HG03097 (cell line): ENCODE measurements at regions not wholly inside any gene's neighbourhood (a gene's known extent, or its start where the extent isn't known, plus 50 kb on each side); places are given as distances from the start of the nearest gene placed in this dataset.

Experiments used
- ATAC-seq: cut with Tn5 transposase; IDR thresholded peaks from one replicate; pipeline ENCODE4 v1.9.1; 2021; ENCODE audit not compliant: unreplicated experiment, low FRiP score

DNA sequence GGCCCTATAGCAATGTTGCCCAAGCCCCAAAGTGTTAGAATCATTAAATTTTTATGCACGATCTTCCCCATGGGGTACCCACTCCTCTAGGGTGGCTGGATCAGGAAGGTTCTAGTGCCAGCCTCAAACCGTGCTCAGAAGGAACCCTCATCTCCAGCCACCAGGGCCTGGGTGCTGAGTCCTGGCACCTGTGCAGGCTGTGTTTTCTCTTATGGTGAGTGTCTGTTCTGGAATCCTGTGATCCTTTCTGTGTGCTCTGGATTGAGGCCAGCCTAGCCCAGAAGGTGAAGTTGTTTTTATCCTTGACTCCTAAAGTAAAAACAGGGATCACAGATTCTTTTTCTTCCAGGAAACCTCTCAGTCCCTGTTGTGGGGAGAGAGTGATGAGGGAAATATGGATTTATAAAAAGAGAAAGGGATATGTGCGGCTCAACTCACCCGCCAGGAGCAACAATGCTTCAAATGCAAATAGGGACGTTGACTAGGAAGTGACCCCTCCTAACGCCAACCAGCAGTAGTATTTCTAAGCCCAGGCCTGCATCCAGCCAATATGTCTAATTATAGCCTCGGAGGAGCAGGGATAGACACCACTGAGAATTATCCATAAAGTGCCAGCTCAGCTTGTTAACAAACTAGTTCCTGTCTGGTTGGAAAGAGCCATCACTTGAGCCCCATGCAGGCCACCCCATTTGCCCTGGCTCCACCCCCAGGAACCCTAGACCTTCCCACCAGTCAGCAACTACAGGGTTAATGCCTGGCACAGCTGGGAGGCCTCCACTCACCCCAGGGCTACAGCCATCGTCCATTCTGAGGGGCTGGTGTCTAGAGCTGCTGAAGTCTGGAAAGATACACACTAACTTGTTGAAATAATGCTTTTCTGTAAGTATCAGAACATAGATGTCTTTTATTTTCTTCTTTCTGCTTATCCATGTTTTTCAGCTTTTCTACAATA is 513.5 kb upstream of the PROK2 start:
- ATAC-seq = no peak

DNA sequence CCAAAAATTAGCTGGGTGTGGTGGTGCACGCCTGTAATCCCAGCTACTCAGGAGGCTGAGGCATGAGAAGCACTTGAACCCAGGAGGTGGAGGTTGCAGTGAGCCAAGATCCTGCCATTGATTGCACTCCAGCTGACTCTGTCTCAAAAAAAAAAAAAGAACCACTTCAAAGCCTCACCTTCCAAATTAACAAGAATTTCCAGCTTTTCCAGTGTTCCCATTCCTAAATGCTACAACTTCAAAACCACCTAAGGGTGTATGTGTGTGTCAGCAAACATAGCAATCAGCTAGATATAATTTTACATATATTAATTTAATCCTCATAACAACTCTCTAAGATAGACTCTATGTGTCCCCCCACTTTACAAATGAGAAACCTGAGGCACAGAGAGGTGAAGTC is 512.5 kb upstream of the PROK2 start:
- no peak for ATAC-seq

DNA sequence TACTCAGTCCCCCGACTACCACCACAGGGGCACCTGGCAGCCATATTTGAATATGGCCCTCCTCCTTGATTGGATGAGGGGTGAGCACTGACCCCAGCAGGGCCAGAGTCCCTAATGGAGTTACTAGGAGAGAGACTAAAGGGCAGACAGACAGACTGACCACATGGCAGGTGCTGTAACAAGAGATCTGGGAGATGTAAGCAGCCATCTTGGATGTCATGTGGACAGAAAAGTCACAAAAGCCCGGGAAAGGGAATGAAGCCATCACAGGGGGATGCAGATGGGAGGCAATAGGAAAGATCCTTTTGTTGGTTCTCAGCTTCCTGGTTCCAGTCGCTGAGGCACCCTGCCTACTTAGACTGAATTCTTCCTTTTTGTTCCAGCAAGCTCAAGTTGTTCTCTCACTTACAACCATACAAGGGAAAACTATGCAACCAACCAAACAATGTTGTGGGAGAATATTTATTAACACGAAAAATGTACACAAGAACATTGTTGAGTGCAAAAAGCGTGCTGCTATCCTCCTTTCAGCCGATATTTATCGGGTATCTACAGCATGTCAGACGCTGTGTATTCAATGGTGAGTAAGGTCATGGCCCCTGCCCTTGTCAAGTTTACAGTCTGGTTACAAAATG is 511.6 kb upstream of the PROK2 start:
- no peak for ATAC-seq

DNA sequence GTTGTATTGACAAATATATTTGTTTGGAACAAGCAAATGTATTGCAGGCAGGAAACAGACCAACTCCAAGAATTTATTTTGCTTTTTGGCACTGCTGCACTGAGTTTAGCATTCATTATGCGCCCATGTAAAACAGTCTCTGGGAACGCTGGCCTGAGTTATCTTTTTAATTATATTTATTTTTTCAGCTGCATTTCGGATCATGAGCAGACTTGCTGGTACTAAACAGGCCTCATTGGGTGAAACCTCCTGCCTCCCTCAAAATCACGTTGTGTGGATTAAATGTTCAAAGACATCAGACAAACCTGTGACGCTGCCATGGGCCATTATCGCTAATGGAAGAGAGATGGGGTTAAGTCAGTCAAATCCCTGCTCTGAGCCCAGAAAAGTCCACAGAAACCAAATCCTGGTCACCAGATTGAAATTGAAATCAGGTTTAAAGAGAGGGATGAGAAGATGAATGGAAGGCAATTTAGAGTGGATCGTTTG is 511.1 kb upstream of the PROK2 start:
- no peak for ATAC-seq

DNA sequence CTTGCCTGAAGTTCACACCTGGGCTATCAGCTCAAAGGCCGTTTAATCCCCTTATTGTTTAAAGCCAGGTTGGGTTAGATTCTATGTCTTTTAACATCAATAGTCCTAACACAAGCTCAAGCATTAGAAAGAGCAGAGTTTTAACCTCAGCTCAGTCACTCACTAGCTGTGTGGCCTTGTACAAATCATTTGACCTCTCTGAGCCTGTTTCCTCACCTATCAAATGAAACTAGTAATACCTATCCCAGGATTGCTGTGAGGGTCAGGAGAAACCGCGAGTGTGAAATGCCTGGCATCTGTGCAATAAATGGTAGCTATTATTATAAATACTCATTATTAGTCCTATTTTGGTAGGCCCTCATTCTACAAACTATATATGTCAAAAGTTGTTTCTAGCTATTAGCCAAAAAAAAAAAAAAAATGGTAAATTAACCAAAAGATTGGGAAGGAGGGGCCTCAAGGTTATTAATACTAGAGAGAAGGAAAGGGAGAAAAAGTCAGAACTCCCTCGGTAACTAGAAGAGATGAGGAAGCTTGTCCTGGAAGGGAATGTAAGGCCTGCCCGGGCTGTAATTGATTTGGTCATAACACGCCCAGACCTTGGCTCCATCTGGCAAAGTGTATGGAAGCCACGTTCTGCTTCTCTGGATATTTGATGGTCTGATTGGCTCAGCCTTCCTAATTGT is 510.5 kb upstream of the PROK2 start:
- ATAC-seq = no peak

DNA sequence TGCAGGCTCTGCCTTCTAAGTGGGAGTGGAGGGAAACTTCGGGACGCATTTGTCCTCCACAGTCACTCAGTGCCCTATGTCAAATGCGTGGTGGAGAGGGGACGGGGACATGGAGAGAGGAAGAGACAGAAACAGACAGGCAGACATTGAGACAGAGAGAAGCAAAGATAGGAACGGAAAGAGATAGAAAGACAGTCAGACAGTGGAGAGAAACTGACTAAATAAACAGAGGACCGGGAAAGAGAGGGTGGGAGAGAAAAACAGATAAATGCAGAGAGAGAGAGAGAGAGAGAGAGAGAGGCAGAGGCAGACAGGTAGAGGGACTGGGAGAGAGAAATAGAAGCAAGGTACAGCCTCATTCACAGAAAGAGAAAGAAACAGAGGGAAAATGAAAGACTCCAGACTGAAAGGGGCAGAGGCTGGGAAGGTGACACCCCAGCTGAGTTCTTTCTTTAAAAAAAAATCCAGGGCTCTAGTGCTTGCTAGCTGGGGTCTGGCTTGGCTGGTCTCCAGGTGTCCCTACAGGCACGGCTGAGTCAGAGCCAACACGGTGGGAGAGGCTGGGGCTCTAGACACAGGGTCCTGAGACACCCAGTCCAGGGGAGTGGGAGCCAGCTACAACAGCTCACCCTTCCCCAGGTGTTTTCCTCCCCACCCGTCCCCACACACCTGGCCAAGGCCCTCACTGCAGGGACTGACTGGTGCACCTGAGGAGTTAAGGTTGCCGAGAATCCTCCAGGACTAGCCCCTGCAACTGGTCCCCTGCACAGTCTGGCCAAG is 506.1 kb upstream of the PROK2 start:
- no peak for ATAC-seq

DNA sequence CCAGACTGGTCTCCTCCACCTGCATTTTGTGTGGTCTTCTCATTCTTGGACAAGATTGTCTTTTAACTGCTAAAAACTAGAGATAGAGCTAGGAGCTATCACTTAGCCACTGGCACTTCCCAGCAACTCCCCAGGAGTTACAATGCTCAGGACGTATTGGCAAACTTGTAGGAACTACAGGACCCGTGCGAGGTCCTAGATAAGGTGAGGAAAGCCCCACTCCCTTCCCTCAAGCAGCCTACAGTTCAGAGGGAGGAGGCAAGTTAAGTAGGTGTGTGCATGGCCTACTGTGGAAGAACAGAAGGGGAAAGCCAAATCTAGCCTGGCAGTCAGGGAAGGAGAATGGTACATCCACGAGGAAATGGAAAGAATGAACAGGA is 504.7 kb upstream of the PROK2 start:
- no peak for ATAC-seq

DNA sequence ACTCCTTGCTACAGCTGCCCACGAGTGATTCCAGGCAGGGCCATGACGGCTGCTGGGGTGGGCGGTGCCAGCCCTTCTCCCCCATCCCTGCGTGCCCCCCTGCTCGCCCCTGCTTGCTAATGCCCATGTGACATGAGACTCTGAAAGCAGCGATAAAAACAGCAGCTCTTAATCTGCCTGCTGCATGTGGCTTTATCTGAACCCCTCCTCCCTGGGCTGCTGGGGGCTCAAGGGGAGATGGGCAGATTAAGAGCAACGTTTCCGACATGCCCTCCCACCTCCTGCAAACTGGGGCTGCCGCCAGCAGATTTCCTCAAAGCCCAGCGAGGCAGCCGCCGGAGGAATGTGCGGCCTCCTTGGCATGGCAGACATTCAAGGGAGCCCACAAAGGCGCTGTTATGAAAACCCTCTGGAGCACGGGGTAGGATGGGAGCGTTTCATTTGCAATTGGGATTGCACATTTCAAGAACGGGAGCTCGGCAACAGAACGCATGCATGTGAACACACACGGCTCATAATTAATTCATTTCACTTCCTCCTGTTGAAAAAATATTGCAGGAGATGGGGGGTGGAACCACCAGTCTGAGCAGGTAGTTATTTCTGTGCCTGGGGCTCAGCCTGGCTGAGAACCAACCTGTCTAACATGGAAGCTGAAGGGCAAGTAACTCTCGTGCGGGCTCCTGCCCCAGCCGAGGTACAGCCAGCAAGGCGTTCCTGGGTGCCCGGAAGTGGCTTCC is 504.2 kb upstream of the PROK2 start:
- no peak for ATAC-seq

DNA sequence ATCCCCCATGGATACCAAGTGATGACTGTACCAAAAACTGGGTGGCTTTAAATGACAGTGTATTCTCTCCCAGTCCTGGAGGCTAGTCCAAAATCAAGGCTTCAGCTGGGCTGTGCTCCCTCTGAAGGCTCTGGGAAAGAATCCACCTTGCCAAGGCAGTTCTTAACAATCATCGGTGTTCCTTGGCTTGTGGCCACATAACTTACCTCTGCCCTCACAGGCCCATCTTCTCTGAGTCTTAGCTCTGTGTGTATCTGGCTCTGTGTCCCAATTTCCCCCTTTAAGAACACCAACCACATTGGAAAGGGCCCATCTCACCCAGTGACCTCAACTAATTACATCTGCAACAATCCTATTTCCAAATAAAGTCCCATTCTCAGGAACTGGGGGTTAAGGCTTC is 503.0 kb upstream of the PROK2 start:
- ATAC-seq = no peak

DNA sequence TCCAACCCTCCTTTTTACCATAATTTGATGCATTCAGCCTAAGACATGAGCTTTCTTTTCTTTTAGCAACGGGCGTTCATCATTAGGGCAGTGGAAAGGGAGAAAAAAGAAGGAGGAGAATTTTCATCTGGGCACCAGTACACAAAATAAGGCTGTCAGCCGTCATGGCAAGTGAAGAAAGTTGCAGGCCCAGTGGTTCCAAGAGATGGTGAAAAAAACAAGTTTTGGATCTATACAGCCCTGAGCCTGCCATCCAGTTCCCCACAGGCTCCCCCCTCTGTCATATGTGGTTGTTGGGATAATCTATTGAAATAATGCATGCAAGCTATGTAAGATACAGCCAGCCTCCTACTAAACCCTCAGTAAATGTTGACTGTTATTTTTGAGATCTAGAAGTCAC is 500.6 kb upstream of the PROK2 start:
- ATAC-seq = no peak

DNA sequence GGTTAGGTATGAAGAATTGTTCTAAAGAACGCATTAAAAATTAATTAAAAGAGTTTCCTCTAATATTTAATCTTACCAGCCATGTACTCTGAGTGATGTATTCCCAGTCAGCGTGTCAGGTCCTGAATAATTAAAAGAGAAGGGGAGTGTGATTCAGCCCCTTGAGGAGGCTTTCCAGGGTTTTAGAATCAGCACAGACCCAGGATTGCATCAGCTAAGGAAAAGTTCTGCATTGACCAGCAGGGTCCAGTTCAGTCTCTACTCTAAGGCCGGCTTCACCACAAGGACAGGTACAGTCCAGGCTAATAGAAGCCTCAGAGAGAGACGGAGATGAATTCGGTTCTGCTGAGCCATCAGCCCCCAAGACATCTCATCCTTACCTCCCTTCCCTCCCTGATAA is 499.5 kb upstream of the PROK2 start:
- no peak for ATAC-seq

DNA sequence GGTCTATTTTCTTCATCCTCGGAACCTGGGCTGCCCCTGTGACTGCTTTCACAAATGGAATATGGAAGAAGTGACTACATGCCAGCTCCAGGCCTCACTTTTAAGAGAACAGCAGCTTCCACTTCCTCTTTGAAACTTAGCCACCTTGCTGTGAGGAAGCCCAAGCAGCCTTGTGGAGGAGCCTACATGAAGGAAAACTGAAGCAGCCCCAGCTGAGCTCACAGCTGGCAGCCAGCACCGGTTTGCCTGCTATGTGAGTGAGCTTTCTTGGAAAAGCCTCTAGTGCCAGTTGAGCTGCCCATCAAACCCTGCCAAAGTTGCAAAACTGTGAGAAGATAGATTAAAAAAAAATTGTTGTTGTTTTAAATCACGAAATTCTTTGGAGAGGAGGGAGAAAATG is 498.0 kb upstream of the PROK2 start:
- ATAC-seq = no peak

DNA sequence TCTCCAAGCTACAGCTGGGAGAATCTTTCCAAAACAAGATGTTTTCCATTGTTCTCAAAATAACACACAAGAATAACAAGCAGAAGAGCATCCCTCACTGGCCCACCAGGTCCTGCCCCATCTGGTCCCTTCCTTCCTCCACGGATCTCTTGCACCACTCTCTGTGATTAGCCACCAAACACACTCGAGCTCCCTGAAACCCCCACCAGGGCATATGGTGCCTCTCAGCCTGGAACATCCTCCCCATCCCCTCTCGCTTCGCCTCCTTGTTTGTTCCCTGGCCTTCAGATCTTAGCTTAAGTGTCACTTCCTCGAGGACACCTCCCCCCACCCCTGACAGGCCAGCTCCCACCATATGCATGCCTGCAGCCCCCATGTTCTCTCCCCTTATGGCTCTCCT is 496.6 kb upstream of the PROK2 start:
- ATAC-seq = no peak

DNA sequence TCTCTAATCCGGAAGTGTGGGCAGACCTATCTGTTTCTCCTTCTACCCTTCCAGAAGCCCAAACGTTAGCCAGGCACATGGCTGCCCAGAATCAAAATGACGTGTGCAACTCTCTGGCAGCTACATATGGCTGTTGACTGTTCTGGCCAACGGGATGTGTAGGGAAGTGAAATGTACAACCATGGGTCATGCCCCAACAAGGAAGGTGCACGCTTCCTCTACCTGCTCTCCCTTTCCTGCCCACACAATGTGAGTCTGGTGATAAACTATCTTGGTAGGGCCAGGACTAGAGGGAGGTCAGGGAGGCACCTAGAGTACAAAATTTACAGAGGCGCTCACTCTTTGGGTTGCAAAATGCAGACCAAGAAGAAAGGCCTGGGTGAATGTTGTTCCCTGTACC is 495.9 kb upstream of the PROK2 start:
- no peak for ATAC-seq

DNA sequence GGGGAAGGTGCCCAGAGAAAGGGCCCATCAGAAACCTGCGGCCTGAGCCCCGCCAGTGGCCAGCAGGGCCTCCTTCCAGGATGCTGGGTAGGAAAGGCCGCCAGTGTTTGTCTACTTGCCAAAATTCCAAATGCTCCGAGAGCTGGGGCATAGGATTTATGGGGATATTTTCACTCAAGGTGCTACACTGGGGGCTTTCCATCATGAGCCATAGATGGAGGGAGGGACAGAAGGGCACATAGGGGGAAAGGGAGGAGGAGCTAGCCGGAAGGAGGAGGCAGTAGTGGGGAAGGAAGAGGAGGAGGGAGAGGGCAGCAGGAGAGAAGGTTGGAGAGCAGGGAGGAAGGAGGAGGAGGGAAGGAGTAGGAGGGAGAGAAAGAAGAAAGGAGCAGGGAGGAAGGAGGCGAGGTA is 494.7 kb upstream of the PROK2 start:
- ATAC-seq = no peak

DNA sequence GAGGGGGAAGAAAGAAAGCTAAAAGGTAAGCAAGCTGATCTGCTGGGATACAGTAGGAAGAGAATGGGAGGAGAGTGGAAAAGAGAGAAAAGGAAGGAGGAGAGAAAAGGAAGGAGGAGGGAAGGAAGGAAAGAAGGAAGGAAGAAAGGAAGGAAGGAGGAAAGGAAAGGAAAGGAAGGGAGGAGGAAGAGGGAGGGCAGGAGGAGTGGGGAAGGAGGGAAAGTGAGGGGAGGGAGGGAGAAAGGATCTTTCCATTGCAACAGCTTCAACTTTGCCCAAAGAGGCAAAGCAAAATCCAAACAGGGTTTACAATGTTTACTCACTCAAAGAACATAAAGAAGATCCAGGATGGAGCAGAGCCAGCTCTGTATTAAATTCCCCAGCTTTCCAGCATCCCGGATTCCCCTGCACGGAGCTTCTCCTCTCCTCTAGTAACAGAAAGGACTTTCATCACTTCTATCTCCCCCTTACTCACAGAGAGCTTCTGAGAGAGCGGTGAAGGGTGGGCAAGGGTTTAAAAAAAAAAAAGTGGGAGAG is 494.2 kb upstream of the PROK2 start:
- no peak for ATAC-seq

DNA sequence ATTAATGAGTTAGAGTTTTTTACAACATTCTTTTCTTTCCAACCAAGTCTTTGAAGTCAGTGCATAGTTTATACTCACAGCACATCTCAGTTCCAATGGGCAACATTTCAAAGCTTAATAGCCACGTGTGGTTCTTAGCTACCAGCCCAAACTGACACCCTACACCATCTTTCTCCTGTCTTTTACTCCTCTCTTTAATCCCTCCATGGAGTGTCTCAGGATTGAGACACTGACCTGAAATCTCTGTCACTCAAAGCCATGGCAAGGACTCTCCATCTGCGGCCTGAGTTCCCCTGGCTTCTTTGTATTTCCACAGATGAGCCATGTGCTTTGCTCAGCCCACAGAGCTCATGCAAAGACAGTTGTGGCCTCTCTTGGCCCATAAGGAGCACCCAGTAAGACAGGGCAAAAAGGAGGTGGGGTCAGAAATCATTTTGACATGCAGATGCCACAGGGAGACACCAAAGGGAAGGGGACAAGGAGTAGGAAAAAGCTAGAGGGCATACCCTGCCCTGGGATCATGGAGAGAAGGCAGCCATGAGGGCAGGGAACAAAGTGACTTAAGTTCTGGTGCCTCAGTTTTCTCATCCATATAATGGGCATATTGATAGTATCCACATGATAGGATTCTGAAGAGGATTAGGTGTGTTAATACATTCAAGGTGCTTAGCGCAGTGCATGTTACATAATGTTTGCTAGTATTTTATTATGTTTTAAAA is 493.6 kb upstream of the PROK2 start:
- ATAC-seq = no peak

DNA sequence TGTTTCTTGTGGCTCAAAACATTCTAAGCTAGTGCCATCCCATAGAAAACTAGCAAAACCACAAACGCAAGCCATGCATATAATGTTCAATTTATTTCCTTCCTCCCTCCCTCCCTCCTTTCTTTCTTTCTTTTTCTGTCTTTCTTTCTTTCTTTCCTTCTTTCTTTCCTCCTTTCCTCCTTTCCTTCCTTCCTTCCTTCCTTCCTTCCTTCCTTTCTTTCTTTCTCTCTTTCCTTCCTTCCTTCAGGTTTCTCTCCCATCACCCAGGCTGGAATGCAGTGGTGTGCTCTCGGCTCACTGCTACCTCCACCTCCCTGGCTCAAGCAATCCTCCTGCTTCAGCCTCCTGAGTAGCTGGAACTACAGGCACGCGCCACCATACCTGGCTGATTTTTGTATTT is 492.8 kb upstream of the PROK2 start:
- no peak for ATAC-seq

DNA sequence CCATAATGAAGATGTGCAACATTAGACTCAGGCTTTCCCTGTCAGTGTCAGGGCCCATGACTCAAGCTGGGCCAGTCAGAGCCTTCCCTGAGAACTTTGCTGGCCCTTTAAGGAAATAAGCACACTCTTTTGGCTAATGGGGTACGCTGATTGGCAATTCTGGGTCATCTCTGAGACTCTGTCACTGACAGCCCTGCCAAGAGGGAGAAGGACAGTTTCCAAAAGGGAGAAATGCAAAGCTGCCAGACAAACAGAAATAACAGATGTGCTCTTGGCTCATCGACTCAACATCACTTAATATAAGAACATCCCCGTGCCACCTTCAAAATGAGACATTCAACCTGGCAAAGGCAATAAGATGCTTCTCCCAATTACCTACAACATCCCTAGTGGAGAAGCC is 491.9 kb upstream of the PROK2 start:
- no peak for ATAC-seq
